Sigmoid colon (tissue), 6 donors: ENCODE measurements at regions not wholly inside any gene's neighbourhood (a gene's known extent, or its start where the extent isn't known, plus 50 kb on each side); places are given as distances from the start of the nearest gene placed in this dataset.

Experiments
- DNase-seq: peaks from one replicate; pipeline ENCODE4 v3.0.0-alpha.2; 2019
- H3K27ac ChIP-seq, 4 donors: fragments of 200-600 bp; sonication (generic); one replicate each; pipeline ENCODE4 v1.5.1; 2016 to 2019; ENCODE audit warnings: mild to moderate bottlenecking in 1 of 4
- H3K27me3 ChIP-seq, 3 donors: fragments of 200-600 bp; sonication (generic); one replicate each; pipeline ENCODE4 v1.5.1; 2019; ENCODE audit warnings: mild to moderate bottlenecking in 1 of 3
- H3K36me3 ChIP-seq, 4 donors: fragments of 200-600 bp; sonication (generic); one replicate each; pipeline ENCODE4 v1.5.1; 2016 to 2019
- H3K4me1 ChIP-seq, 4 donors: fragments of 200-600 bp; sonication (generic); one replicate each; pipeline ENCODE4 v1.5.1; 2017 to 2019
- H3K4me3 ChIP-seq, 4 donors: fragments of 200-600 bp; sonication (generic); one replicate each; pipeline ENCODE4 v1.5.1; 2017 to 2019; ENCODE audit warnings: mild to moderate bottlenecking in 2 of 4, moderate library complexity in 1 of 4
- H3K9me3 ChIP-seq, 4 donors: fragments of 200-600 bp in 3 of 4; sonication (generic) in 3 of 4; one replicate each; pipeline versions ENCODE4 v1.5.1 to v1.6.1; 2013 to 2019
- CTCF ChIP-seq, 4 experiments: fragments of 450-650 bp in 3 of 4; fragments of 200-600 bp in 1 of 4; IDR thresholded peaks; one replicate each; pipeline ENCODE4 v1.5.1; 2016 to 2019; ENCODE audit warnings: antibody characterized with exemption in 4 of 4, mild to moderate bottlenecking in 3 of 4, moderate library complexity in 2 of 4
- EP300 ChIP-seq, 4 donors: sonication (generic); formaldehyde crosslinking; IDR thresholded peaks; one replicate each; pipeline ENCODE4 v1.6.1; 2017; ENCODE audit warnings: antibody characterized with exemption in 4 of 4
- POLR2A ChIP-seq, 2 donors: fragments of 450-650 bp; IDR thresholded peaks; one replicate each; pipeline ENCODE4 v1.6.1; 2016; ENCODE audit warnings: antibody characterized with exemption in 2 of 2, mild to moderate bottlenecking in 2 of 2, moderate library complexity in 2 of 2
- POLR2AphosphoS5 ChIP-seq, 4 donors: sonication (generic); formaldehyde crosslinking; IDR thresholded peaks; one replicate each; pipeline ENCODE4 v1.6.1; 2017; ENCODE audit warnings: antibody characterized with exemption in 4 of 4
- WGBS, 2 donors: extraction: QIAGEN DNeasy Blood & Tissue Kit; methylation state at CpG; one replicate each; pipeline ENCODE4 v1.1.7; 2013; 5-methylcytosine and 5-hydroxymethylcytosine counted together
- intact Hi-C: fragments of 100-400 bp; cut with DNase I; formaldehyde crosslinking; loops from one replicate; pipeline ENCODE4 v1.15.1; 2023
- donor health status: healthy with polysubstance abuse.
- donor health status: healthy.

GRCh38 chr2:224286923-224287322, 115.0 kb downstream of the FAM124B start:
- Histone ChIP-seq H3K27me3 (no peaks in the 10 kb centered on the region), H3K4me1 (no peaks in the 10 kb centered on the region), H3K9me3 (no peaks in the 10 kb centered on the region), H3K4me3 (no peak overlapping the region), H3K27ac (no peak overlapping the region), H3K36me3 (no peaks in the 10 kb centered on the region)
- TF ChIP-seq POLR2AphosphoS5 (IDR thresholded peaks at IDR 0.05) (no peak), CTCF (IDR thresholded peaks at IDR 0.05) (no peak), POLR2A (IDR thresholded peaks at IDR 0.05) (no peak), EP300 (IDR thresholded peaks at IDR 0.05) (no peak)
- 45 to 50% methylated on average over 2 of the region's 2 CpGs for WGBS, 2 donors
- no peak for DNase-seq
- intact Hi-C loops = loop anchor here (2.0 kb wide), 1 partner anchor 294 kb away; no protein-coding TSS in a partner anchor

GRCh38 chr2:224284134-224284946, 117.6 kb downstream of the FAM124B start:
- no peak for TF ChIP-seq EP300 (IDR thresholded peaks at IDR 0.05)
- peak in 3 of 4 experiments; percentile 37 to 74 (median 57) for TF ChIP-seq CTCF (IDR thresholded peaks at IDR 0.05)
- no peak for TF ChIP-seq POLR2AphosphoS5 (IDR thresholded peaks at IDR 0.05)
- Histone ChIP-seq H3K36me3 (no peaks in the 10 kb centered on the region), H3K4me1 (no peaks in the 10 kb centered on the region), H3K9me3 (no peaks in the 10 kb centered on the region), H3K4me3 (no peak overlapping the region), H3K27ac (no peak overlapping the region), H3K27me3 (no peaks in the 10 kb centered on the region)
- WGBS, 2 donors = 17 to 52% methylated on average over 1 of the region's 1 CpG
- no peak for DNase-seq
- intact Hi-C loops = loop anchor here (2.0 kb wide), 1 partner anchor 314 kb away; no protein-coding TSS in a partner anchor

- H3K4me1 ChIP-seq = no peaks in the 10 kb centered on the region
- no peaks in the 10 kb centered on the region for H3K9me3 ChIP-seq
- DNase-seq = no peak
- H3K27me3 ChIP-seq = no peaks in the 10 kb centered on the region
- H3K4me3 ChIP-seq = no peak overlapping the region
- 87 to 88% methylated on average over 8 of the region's 8 CpGs for WGBS, 2 donors
- no peak overlapping the region for H3K27ac ChIP-seq
- intact Hi-C loops = no loop called here
- TF ChIP-seq POLR2AphosphoS5 (IDR thresholded peaks at IDR 0.05) (no peak), CTCF (IDR thresholded peaks at IDR 0.05) (no peak), EP300 (IDR thresholded peaks at IDR 0.05) (no peak), POLR2A (IDR thresholded peaks at IDR 0.05) (no peak)
- no peaks in the 10 kb centered on the region for H3K36me3 ChIP-seq
Measured at GRCh38 chr2:224283466-224283965, 118.4 kb downstream of the FAM124B start.

GRCh38 chr2:224281374-224281773, 120.5 kb downstream of the FAM124B start:
- Histone ChIP-seq H3K9me3 (no peaks in the 10 kb centered on the region), H3K27ac (no peak overlapping the region), H3K36me3 (no peaks in the 10 kb centered on the region), H3K27me3 (no peaks in the 10 kb centered on the region), H3K4me1 (no peaks in the 10 kb centered on the region), H3K4me3 (no peak overlapping the region)
- DNase-seq = no peak
- intact Hi-C loops = no loop called here
- no peak for TF ChIP-seq CTCF (IDR thresholded peaks at IDR 0.05)
- no peak for TF ChIP-seq POLR2A (IDR thresholded peaks at IDR 0.05)
- TF ChIP-seq EP300 (IDR thresholded peaks at IDR 0.05) = no peak
- no peak for TF ChIP-seq POLR2AphosphoS5 (IDR thresholded peaks at IDR 0.05)
- WGBS, 2 donors = 93 to 94% methylated on average over 2 of the region's 2 CpGs
